ENCODE measurements at regions not wholly inside any gene's neighbourhood (a gene's known extent, or its start where the extent isn't known, plus 50 kb on each side); places are given as distances from the start of the nearest gene placed in this dataset.
A peak's percentile ranks its signal among the peaks of the same experiment; 100 is the strongest.

- H3K4me3 ChIP-seq, result no peak overlapping the region
- no peak for DNase-seq
- TF ChIP-seq, protein P1, sequence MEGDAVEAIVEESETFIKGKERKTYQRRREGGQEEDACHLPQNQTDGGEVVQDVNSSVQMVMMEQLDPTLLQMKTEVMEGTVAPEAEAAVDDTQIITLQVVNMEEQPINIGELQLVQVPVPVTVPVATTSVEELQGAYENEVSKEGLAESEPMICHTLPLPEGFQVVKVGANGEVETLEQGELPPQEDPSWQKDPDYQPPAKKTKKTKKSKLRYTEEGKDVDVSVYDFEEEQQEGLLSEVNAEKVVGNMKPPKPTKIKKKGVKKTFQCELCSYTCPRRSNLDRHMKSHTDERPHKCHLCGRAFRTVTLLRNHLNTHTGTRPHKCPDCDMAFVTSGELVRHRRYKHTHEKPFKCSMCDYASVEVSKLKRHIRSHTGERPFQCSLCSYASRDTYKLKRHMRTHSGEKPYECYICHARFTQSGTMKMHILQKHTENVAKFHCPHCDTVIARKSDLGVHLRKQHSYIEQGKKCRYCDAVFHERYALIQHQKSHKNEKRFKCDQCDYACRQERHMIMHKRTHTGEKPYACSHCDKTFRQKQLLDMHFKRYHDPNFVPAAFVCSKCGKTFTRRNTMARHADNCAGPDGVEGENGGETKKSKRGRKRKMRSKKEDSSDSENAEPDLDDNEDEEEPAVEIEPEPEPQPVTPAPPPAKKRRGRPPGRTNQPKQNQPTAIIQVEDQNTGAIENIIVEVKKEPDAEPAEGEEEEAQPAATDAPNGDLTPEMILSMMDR (IDR thresholded peaks at IDR 0.05), result no peak
- H3K4me1 ChIP-seq, result no peaks in the 10 kb centered on the region
- WGBS, 2 donors, result 56 to 59% methylated on average over 2 of the region's 2 CpGs
- no peaks in the 10 kb centered on the region for H3K27me3 ChIP-seq
- H3K36me3 ChIP-seq, result no peaks in the 10 kb centered on the region
- no peak overlapping the region for H3K27ac ChIP-seq
- intact Hi-C loops (cut with DNase I), result no loop called here
- no peaks in the 10 kb centered on the region for H3K9me3 ChIP-seq
- no peak for ATAC-seq
These were observed 57.4 kb upstream of the SLC6A14 start for GRCh38 chrX:116378961-116379360.

- DNase-seq (peak in 1 of 2 donors; percentile 6), ATAC-seq (peak in 2 of 8 donors; percentile 42 to 60)
- H3K27me3 ChIP-seq, result no peaks in the 10 kb centered on the region
- no peaks in the 10 kb centered on the region for H3K9me3 ChIP-seq
- WGBS, 2 donors, result 68 to 86% methylated on average over 4 of the region's 4 CpGs
- H3K36me3 ChIP-seq, result no peaks in the 10 kb centered on the region
- TF ChIP-seq, protein P1 (IDR thresholded peaks at IDR 0.05), result no peak
- no peak overlapping the region for H3K27ac ChIP-seq
- intact Hi-C loops (cut with DNase I), result no loop called here
- no peak overlapping the region for H3K4me3 ChIP-seq
- no peaks in the 10 kb centered on the region for H3K4me1 ChIP-seq
These were observed 56.6 kb upstream of the SLC6A14 start for GRCh38 chrX:116379854-116380253.

DNA sequence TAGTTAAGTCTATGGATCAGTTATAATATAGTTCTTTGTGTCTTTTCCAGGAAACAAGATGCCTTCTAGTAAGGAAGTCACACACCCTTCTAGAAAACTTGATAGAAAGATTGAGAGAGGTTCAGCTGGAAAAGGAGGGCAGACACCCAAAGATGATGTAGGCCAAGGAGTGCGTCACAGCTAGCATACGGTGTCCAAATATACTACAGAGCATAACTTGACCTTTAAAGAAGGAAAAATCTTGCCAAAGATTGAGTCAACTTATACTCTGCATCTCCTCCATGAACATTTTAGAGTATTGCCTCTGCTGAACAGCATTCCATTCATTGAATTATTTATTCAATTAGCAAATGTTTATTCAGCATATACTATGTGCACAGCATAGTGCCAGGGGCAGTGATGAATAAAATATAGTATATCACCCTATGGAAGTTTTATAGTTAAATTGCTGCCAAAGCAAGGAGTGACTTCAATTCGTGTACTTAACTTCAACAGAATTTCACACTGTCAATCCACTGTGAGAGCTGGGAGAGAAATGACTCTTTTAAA is 51.9 kb upstream of the SLC6A14 start:
- Histone ChIP-seq H3K27ac (no peak overlapping the region), H3K27me3 (no peaks in the 10 kb centered on the region), H3K9me3 (no peaks in the 10 kb centered on the region), H3K36me3 (no peaks in the 10 kb centered on the region), H3K4me1 (no peaks in the 10 kb centered on the region), H3K4me3 (no peak overlapping the region)
- ATAC-seq (peak in 1 of 8 donors; percentile 42), DNase-seq (no peak)
- TF ChIP-seq, protein P1 (IDR thresholded peaks at IDR 0.05), result no peak
- intact Hi-C loops (cut with DNase I), result no loop called here
- WGBS, 2 donors, result 48 to 50% methylated on average over 3 of the region's 3 CpGs

Measured in heart right ventricle (tissue), 16 donors.